ENCODE measurements at regions not wholly inside any gene's neighbourhood (a gene's known extent, or its start where the extent isn't known, plus 50 kb on each side); places are given as distances from the start of the nearest gene placed in this dataset.

- DNase-seq (ENCODE audit: low read depth in 4 of 4, low spot score in 1 of 4), result no peak
These were observed 555.4 kb downstream of the SLITRK6 start for GRCh38 chr13:85243831-85244230.

DNA sequence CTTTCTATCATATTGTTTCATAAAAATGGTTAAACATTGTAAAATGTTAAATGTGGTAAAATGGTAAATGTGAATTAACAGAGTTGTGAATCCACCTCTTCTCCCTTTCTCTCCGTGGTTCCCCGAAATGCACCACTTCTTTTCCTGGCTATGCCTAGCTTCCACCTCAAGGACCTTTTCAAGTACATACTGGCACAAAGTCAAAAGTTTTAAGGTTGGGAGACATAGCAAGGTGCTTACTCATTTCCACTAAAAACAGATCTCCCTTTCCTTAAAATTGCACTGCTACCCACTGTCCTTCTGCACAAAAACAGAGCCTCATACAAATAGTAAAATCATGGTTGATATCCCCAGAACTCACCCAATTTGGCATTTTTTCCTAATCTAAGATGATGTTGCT lies 558.2 kb downstream of the SLITRK6 start:
- DNase-seq (ENCODE audit: low read depth in 4 of 4, low spot score in 1 of 4), result no peak

GRCh38 chr13:85236413-85236812 lies 562.8 kb downstream of the SLITRK6 start:
- no peak for DNase-seq (ENCODE audit: low read depth in 4 of 4, low spot score in 1 of 4)

GRCh38 chr13:85230691-85231093 lies 568.5 kb downstream of the SLITRK6 start:
- DNase-seq (ENCODE audit: low read depth in 4 of 4, low spot score in 1 of 4), result no peak

GRCh38 chr13:85228692-85229091 lies 570.5 kb downstream of the SLITRK6 start:
- DNase-seq (ENCODE audit: low read depth in 4 of 4, low spot score in 1 of 4), result no peak

DNA sequence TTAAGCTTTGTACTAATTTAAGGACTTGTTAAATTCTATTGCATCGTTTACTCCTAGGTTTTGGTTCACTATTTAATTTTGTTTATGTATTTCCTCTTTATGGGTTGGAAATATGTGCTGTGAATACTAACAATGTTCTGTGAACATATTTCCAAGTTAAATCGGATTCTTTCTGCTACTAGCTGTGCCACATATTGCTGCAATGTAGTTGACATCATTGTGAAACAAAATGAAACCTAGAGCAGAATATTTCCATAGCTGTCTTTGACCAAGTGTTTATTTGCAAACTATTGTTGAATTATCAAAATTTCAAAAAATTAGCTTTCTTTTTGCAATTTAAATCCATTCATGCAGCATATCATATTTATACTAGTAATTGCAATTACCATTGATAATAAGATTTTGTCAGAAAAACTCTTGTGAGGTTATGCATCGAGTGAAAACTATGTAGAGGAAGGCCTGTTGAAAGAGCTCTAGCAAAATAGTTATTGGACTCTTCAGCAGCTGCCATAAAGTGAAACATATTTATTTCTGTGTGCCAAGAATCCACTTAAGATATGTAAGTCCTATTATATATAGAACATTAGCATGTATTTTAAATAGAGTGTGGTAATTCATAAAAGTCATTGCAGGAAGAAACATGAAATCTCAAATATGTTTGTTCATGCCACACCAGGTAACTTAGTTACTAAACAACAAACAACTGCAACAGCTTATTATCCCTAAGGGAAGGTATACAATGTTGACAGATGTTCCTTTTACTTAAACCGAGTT lies 575.1 kb downstream of the SLITRK6 start:
- DNase-seq (ENCODE audit: low read depth in 4 of 4, low spot score in 1 of 4), result no peak

GRCh38 chr13:85216576-85216975 lies 582.6 kb downstream of the SLITRK6 start:
- DNase-seq (ENCODE audit: low read depth in 4 of 4, low spot score in 1 of 4), result no peak

DNA sequence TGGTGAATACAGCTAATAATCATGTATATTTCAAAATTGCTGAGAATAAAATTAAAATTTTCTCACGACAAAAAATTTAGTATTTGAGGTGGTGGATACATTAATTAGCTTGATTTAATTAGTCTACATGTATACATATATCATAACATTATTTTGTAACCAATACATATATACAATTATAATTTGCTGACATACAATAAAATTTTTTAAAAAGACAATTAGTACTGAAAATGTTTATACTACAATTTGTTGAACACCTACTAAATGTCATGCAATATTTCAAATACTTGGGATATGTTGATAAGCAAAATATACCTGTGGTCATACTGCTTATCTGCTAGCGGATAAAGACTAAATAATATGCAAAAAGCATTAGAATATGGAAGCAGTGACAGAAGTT lies 586.5 kb downstream of the SLITRK6 start:
- DNase-seq (ENCODE audit: low read depth in 4 of 4, low spot score in 1 of 4), result no peak

- DNase-seq (ENCODE audit: low read depth in 4 of 4, low spot score in 1 of 4), result no peak
These were observed 594.4 kb downstream of the SLITRK6 start for GRCh38 chr13:85204668-85205344.

DNA sequence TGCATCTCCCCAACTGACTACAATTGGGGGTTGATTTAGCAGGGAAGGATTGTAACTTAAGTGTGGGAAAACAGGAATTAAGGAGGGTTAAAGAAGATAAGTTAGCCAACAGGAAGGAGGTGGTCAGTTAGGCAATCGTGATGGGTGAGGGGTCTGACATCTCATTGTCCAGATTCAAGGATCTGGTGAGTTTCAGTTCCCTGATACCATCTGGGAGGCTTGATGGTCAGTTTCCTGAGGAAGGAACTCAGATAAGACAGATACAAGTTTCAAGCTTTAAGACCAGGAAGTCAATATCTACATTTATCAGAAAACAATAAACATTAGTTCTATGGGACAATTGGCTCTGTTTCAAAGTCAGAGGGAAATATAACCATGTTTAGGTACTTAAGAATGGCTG lies 601.8 kb downstream of the SLITRK6 start:
- DNase-seq (ENCODE audit: low read depth in 4 of 4, low spot score in 1 of 4), result no peak

GRCh38 chr13:85194482-85194881 lies 604.7 kb downstream of the SLITRK6 start:
- no peak for DNase-seq (ENCODE audit: low read depth in 4 of 4, low spot score in 1 of 4)

DNA sequence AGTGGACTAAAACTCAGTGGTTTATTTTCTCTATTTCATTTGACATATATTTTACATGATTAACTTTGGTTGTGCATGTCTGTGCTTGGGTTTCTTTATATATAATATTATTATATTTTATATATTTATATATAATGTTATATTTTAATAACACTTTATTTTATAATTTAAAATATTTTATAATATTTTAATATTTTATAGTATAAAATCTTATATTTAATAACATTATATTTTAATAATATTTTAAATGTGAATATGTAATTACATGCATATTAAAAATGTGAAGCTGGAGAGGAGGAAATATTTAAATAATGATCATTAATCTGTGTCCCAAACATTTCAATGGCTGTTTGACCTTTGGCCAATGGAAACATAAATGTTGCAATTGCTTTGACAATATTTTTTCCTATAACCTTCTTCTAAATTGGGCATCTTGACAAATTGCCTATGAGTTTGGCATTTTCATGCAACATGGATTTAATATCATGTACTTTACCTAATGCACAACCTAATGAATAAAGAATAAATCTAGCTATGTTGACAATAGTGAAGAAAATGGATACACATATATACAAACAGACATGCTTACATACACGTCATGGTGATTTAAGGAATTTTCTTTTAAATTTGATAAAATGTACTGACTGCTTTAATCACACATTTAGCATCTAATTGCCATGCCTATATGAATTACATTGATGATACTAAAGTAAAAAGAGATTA lies 607.1 kb downstream of the SLITRK6 start:
- DNase-seq (ENCODE audit: low read depth in 4 of 4, low spot score in 1 of 4), result no peak

DNA sequence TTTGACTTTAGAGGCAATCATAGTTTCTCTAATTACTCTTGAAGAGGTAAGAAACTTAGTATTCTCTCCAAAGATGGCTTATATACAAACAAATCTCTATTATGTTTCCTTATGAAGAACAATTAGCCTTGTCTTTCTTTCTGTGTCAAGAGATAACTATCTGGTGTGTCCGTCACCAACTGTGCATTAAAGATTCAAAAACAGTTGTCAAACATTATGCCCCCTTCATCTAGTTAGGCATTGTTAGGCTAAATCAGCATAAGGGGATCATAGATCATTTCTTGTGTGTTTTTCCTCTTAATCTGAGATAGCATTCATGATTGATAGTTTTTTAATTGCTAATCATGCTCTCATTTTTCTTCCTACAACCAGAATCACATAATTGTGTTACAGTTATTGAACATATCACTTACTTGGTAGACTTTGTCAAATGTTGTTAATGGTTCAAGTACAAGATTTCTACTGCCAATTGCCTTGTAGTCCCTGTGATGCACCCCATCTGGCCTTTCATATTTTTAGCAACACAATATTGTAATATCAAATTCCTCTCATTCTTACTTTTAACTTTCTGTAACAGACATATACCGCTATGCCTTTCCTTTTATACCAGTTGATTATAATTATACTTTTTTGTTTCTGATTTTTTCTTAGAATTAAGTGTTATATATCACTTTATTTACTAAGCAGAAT lies 612.7 kb downstream of the SLITRK6 start:
- DNase-seq (ENCODE audit: low read depth in 4 of 4, low spot score in 1 of 4), result no peak

DNA sequence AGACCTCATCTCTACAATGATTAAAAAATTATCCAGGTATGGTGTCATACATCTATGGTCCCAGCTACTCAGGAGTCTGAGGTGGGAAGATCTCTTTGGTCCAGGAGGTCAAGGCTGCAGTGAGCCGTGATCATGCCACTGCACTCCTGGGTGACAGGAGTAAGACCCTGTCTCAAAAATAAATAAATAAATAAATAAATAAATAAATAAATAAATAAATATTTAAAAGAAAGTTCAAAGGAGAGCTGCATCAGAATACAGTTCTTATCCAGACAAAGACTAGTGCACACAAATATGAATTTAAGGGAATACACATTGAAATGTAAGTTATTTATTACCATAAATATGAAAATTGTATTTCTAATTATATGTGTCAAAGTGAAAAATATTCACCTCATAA lies 624.9 kb downstream of the SLITRK6 start:
- DNase-seq (ENCODE audit: low read depth in 4 of 4, low spot score in 1 of 4), result no peak

GRCh38 chr13:85170372-85170771 lies 628.8 kb downstream of the SLITRK6 start:
- no peak for DNase-seq (ENCODE audit: low read depth in 4 of 4, low spot score in 1 of 4)

- no peak for DNase-seq (ENCODE audit: low read depth in 4 of 4, low spot score in 1 of 4)
These were observed 632.3 kb downstream of the SLITRK6 start for GRCh38 chr13:85166891-85167290.

- DNase-seq (ENCODE audit: low read depth in 4 of 4, low spot score in 1 of 4), result no peak
These were observed 636.2 kb downstream of the SLITRK6 start for GRCh38 chr13:85163063-85163462.

- no peak for DNase-seq (ENCODE audit: low read depth in 4 of 4, low spot score in 1 of 4)
These were observed 651.2 kb downstream of the SLITRK6 start for GRCh38 chr13:85148009-85148408.

- no peak for DNase-seq (ENCODE audit: low read depth in 4 of 4, low spot score in 1 of 4)
These were observed 656.8 kb downstream of the SLITRK6 start for GRCh38 chr13:85142351-85142927.

DNA sequence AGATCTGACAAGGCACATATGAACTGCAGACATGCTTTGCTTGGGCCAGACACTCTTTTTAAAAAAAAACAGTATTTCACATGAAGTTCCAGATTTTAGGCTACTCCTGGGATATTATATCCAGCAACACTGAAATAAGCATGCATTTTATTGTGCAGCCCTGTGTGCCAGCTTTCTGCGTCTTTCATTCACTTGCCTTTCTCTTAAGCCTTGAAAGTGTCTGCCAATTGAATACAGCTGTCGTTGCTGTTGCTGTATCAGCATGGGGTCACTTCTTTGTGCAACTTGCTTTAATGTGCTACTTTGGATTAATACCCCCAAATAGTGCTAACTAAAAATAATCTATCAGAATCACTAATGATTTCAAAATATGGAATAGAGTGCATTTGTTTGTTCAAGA lies 657.8 kb downstream of the SLITRK6 start:
- no peak for DNase-seq (ENCODE audit: low read depth in 4 of 4, low spot score in 1 of 4)

DNA sequence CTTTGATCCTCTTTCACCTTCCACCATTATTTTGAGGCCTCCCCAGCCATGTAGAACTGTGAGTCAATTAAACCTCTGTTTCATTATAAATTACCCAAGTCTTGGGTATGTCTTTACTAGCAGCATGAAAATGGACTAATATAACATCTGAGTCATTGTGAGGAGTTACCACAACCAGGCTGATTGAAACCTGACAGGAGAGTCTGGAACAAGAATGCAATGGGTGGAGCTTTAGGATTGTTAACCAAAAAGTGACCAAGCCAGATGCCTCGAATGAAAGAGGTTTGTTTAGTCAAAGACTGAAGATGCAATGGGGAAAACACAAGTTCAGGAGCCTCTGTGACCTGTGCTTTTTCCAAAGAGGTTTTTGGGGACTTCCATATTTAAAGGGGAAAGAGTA lies 659.0 kb downstream of the SLITRK6 start:
- no peak for DNase-seq (ENCODE audit: low read depth in 4 of 4, low spot score in 1 of 4)

All from stimulated activated CD4-positive, alpha-beta T cell treated with anti-CD3 and anti-CD28 coated beads, Interleukin-1b, Interleukin-23, amount 100 ng/mL, for 24 hours (primary cell).